PC-9 (cell line): ENCODE measurements at regions not wholly inside any gene's neighbourhood (a gene's known extent, or its start where the extent isn't known, plus 50 kb on each side); places are given as distances from the start of the nearest gene placed in this dataset.
A peak's percentile ranks its signal among the peaks of the same experiment; 100 is the strongest.

Source experiments
- BruUV-seq: library from RNA; stranded (reverse); fragments of 400-500 nt; replicated peaks from 2 replicates; lab custom pipeline; 2021; lab: Mats Ljungman, UMichigan
- CTCF ChIA-PET: fragments of 300-600 bp; sonication (Branson Sonifier 250); formaldehyde crosslinking; loops from one replicate; lab custom pipeline; 2022; ENCODE audit warnings: antibody characterized with exemption; lab: Charles Lee
- POLR2A ChIA-PET: fragments of 300-600 bp; sonication (Branson Sonifier 250); formaldehyde crosslinking; loops from one replicate; lab custom pipeline; 2022; ENCODE audit warnings: antibody characterized with exemption; ENCODE audit not compliant: unreplicated experiment; lab: Charles Lee
- DNase-seq, 2 experiments: peaks; one replicate each; pipeline versions ENCODE4 v3.0.0 to v3.0.0-alpha.2; 2015 to 2022; ENCODE audit warnings: mixed read lengths in 1 of 2
- H2AFZ ChIP-seq: fragments of 200-600 bp; sonication (generic); 2 replicates; pipeline ENCODE4 v1.8.1; 2017; ENCODE audit warnings: antibody characterized with exemption
- H3F3A ChIP-seq: fragments of 200-600 bp; sonication (generic); 2 replicates; pipeline ENCODE4 v1.8.1; 2017; ENCODE audit warnings: antibody characterized with exemption, mild to moderate bottlenecking, low read depth; ENCODE audit not compliant: insufficient read depth
- H3K27ac ChIP-seq: fragments of 200-600 bp; sonication (generic); 2 replicates; pipeline ENCODE4 v1.6.1; 2016; ENCODE audit warnings: mixed run types
- H3K27me3 ChIP-seq: fragments of 200-600 bp; sonication (generic); 2 replicates; pipeline ENCODE4 v1.6.1; 2016; ENCODE audit warnings: low read depth, mixed run types; ENCODE audit not compliant: insufficient read depth
- H3K36me3 ChIP-seq: fragments of 200-600 bp; sonication (generic); 2 replicates; pipeline ENCODE4 v1.6.1; 2016; ENCODE audit warnings: low read depth, mixed run types
- H3K4me1 ChIP-seq: fragments of 200-600 bp; sonication (generic); replicated peaks from 2 replicates; pipeline ENCODE4 v1.6.1; 2016; ENCODE audit warnings: mixed run types; ENCODE audit not compliant: insufficient read depth
- H3K4me2 ChIP-seq: fragments of 200-600 bp; sonication (generic); 2 replicates; pipeline ENCODE4 v1.6.1; 2017; ENCODE audit warnings: mixed run types
- H3K4me3 ChIP-seq: fragments of 200-600 bp; sonication (generic); 2 replicates; pipeline ENCODE4 v1.6.1; 2016; ENCODE audit warnings: mixed run types
- H3K79me2 ChIP-seq: fragments of 200-600 bp; sonication (generic); 2 replicates; pipeline ENCODE4 v1.6.1; 2017; ENCODE audit warnings: low read depth, mixed run types
- H3K9me2 ChIP-seq: fragments of 200-600 bp; sonication (generic); 2 replicates; pipeline ENCODE4 v1.8.1; 2017; ENCODE audit warnings: mild to moderate bottlenecking; ENCODE audit not compliant: insufficient read depth
- H3K9me3 ChIP-seq: fragments of 200-600 bp; sonication (generic); 2 replicates; pipeline ENCODE4 v1.8.1; 2016; ENCODE audit warnings: low read depth; ENCODE audit not compliant: insufficient read depth
- H4K20me1 ChIP-seq: fragments of 200-600 bp; sonication (generic); 2 replicates; pipeline ENCODE4 v1.8.1; 2017; ENCODE audit not compliant: insufficient read depth
- EZH2 ChIP-seq: fragments of 200-600 bp; sonication (generic); IDR thresholded peaks from 2 replicates; pipeline ENCODE4 v1.8.0; 2017; ENCODE audit warnings: antibody characterized with exemption, low read depth
- intact Hi-C: fragments of 100-400 bp; cut with micrococcal nuclease; formaldehyde crosslinking; loops from one replicate; pipeline ENCODE4 v1.10.0; 2022; ENCODE audit not compliant: unreplicated experiment
- TF ChIP-seq, protein P1 (sequence below): fragments of 200-600 bp; sonication (generic); conservative IDR thresholded peaks from 2 replicates; pipeline ENCODE4 v1.6.1; 2017; ENCODE audit warnings: mixed run types, antibody characterized with exemption, mild to moderate bottlenecking, moderate library complexity

DNA sequence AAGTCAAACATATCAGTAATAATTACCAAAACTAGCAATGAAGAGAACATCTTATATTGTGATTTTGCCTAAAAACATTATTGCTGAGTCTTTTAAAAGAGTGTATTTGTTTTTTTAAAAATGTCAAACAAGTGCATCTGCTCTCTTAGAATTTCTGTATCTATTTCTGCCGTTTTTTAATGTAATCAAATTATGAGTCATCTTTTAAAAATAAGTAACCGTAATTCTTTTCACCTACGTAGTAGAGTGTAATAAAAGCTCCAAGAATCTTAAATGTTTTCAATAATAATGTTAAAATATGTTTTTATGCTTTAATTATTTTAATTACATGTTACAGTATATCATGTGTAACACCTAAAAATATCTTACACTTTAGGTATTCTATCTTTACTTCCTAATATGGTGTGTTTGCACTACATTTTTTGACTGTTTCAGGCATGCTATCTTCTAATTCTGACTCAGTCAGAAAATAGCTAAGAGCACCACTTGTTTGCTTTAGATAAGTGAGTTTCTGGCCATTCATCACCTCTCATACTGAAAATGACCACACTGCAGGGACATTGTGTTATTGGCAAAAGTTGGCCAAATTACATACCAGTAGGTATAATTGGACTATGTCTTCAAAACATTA, 368.5 kb downstream of the PCDH7 start:
- BruUV-seq, result no TSS peak
- Histone ChIP-seq H3K79me2 (no peaks in the 10 kb centered on the region), H3K4me1 (peaks cover 29% of the 10 kb centered on the region), H3K27me3 (no peaks in the 10 kb centered on the region), H3K27ac (peak overlapping the region; percentile 98), H3K4me3 (peak overlapping the region; percentile 4; the same call in 1 of the 2 replicates), H2AFZ (no peak overlapping the region), H3K9me2 (no peaks in the 10 kb centered on the region), H3K9me3 (no peaks in the 10 kb centered on the region), H4K20me1 (no peaks in the 10 kb centered on the region), H3K4me2 (peak overlapping the region; percentile 72), H3F3A (peaks cover 15% of the 10 kb centered on the region), H3K36me3 (no peaks in the 10 kb centered on the region)
- peak; percentile 3 to 92 for DNase-seq
- ChIA-PET CTCF (interaction anchor here (0.6 to 0.7 kb wide), 3 partner anchors 374 to 955 kb away, joined by 3 to 7 read pairs (median 3); no protein-coding TSS in a partner anchor), POLR2A (interaction anchor here (0.6 to 1.0 kb wide), 3 partner anchors 22 to 335 kb away, joined by 3 to 14 read pairs (median 7); no protein-coding TSS in a partner anchor)
- intact Hi-C loops, result loop anchor here (1.0 to 10.0 kb wide), 4 partner anchors 44 to 371 kb away; no protein-coding TSS in a partner anchor
- no peak for TF ChIP-seq EZH2

DNA sequence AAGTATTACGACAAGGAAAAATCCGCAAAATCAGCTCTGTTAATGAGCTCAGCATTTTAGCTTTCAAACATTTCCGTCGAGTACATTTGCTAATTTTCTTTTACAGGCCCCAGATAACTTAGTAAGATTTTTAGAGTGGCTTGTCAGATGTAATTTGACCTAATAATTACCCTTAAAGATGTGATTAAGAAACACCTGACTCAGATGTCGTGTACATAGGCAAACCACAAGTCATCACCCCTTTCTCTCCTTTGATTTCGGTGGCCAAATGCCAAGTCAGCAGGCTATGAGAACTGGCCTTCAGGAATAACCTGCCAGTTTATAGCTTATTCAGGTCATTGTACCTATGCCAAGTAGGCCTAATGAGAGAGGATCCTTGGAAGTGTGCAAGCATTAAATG, 369.6 kb downstream of the PCDH7 start:
- POLR2A ChIA-PET, result interaction anchor here (0.6 to 1.0 kb wide), 2 partner anchors 336 to 371 kb away, joined by 3 to 8 read pairs; no protein-coding TSS in a partner anchor
- TF ChIP-seq, protein P1, sequence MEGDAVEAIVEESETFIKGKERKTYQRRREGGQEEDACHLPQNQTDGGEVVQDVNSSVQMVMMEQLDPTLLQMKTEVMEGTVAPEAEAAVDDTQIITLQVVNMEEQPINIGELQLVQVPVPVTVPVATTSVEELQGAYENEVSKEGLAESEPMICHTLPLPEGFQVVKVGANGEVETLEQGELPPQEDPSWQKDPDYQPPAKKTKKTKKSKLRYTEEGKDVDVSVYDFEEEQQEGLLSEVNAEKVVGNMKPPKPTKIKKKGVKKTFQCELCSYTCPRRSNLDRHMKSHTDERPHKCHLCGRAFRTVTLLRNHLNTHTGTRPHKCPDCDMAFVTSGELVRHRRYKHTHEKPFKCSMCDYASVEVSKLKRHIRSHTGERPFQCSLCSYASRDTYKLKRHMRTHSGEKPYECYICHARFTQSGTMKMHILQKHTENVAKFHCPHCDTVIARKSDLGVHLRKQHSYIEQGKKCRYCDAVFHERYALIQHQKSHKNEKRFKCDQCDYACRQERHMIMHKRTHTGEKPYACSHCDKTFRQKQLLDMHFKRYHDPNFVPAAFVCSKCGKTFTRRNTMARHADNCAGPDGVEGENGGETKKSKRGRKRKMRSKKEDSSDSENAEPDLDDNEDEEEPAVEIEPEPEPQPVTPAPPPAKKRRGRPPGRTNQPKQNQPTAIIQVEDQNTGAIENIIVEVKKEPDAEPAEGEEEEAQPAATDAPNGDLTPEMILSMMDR, result no peak
- no peak for TF ChIP-seq EZH2
- no peaks in the 10 kb centered on the region for H3K27me3 ChIP-seq
- H4K20me1 ChIP-seq, result no peaks in the 10 kb centered on the region
- CTCF ChIA-PET, result interaction anchor here (0.6 kb wide), 1 partner anchor 586 kb away, joined by 4 read pairs; no protein-coding TSS in a partner anchor
- peak overlapping the region; percentile 72 for H3K4me2 ChIP-seq
- peak overlapping the region; percentile 13; the same call in 1 of the 2 replicates for H3K4me3 ChIP-seq
- H3K4me1 ChIP-seq, result peaks cover 29% of the 10 kb centered on the region
- H2AFZ ChIP-seq, result no peak overlapping the region
- no peaks in the 10 kb centered on the region for H3K9me2 ChIP-seq
- H3K27ac ChIP-seq, result peak overlapping the region; percentile 98
- H3K36me3 ChIP-seq, result no peaks in the 10 kb centered on the region
- H3K79me2 ChIP-seq, result no peaks in the 10 kb centered on the region
- DNase-seq, result peak; percentile 77 to 97
- intact Hi-C loops, result loop anchor here (1.0 to 10.0 kb wide), 4 partner anchors 45 to 373 kb away; no protein-coding TSS in a partner anchor
- H3F3A ChIP-seq, result peaks cover 15% of the 10 kb centered on the region
- H3K9me3 ChIP-seq, result no peaks in the 10 kb centered on the region
- no TSS peak for BruUV-seq

DNA sequence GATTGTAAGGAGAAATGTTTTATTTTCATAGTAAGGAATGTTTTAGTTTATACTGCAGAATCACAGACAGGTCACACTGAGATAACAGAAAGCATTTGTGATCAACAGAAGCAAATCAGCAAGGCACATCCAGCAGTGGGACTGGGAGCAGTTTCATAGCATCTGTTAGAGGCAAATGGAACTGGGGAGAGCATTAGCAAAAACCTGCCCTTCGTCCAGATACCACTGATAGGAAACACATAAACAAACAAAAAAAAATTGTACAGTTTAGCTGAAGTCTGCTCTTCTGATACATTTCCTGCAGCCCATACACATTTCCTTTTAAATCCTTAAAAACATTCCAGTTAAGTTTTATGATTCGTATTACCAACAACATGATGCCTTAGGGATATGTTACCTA, 374.3 kb downstream of the PCDH7 start:
- Histone ChIP-seq H3K36me3 (no peaks in the 10 kb centered on the region), H3K4me3 (no peak overlapping the region), H3F3A (peaks cover 2% of the 10 kb centered on the region), H3K9me3 (no peaks in the 10 kb centered on the region), H3K4me1 (peaks cover 11% of the 10 kb centered on the region), H3K79me2 (no peaks in the 10 kb centered on the region), H4K20me1 (no peaks in the 10 kb centered on the region), H3K9me2 (no peaks in the 10 kb centered on the region), H3K27me3 (no peaks in the 10 kb centered on the region), H3K4me2 (no peak overlapping the region), H2AFZ (no peak overlapping the region), H3K27ac (no peak overlapping the region)
- no peak for DNase-seq
- ChIA-PET CTCF (no interaction called here), POLR2A (no interaction called here)
- intact Hi-C loops, result no loop called here
- BruUV-seq, result no TSS peak
- TF ChIP-seq, protein P1, result no peak
